NCI-H748 (cell line): ENCODE measurements at regions not wholly inside any gene's neighbourhood (a gene's known extent, or its start where the extent isn't known, plus 50 kb on each side); places are given as distances from the start of the nearest gene placed in this dataset.
A peak's percentile ranks its signal among the peaks of the same experiment; 100 is the strongest.

Experiments
- DNase-seq: peaks from one replicate; lab custom pipeline; 2025; ENCODE audit not compliant: unreplicated experiment; lab: John Stamatoyannopoulos, UW

- no peak for DNase-seq
These were observed 84.1 kb upstream of the LINGO1 start for GRCh38 chr15:77716632-77717332.

GRCh38 chr15:77715860-77716259 lies 83.1 kb upstream of the LINGO1 start:
- DNase-seq: no peak

- no peak for DNase-seq
These were observed 82.3 kb upstream of the LINGO1 start for GRCh38 chr15:77715051-77715450.

DNA sequence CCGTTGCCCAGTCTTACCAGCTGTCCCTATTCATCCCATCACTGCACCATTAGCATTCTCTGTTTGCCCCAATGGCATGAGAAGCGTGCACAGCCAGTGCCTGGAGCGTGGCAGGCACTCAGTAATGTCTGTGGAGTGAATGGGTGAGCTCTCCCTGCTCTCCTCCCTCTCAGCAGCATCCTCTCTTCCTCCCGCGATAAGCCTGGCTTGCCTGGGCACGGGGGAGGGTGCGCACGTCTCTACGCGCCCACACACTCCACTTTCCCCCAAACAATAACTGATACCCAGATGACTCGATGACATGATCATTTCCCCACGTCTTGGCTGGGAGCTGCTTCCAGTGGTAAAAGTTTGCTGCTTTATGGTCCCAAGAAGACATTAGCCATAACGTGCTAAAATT lies 81.8 kb upstream of the LINGO1 start:
- no peak for DNase-seq

GRCh38 chr15:77714023-77714422 lies 81.3 kb upstream of the LINGO1 start:
- no peak for DNase-seq

GRCh38 chr15:77713281-77713680 lies 80.6 kb upstream of the LINGO1 start:
- no peak for DNase-seq

GRCh38 chr15:77712438-77712837 lies 79.7 kb upstream of the LINGO1 start:
- DNase-seq: no peak

DNA sequence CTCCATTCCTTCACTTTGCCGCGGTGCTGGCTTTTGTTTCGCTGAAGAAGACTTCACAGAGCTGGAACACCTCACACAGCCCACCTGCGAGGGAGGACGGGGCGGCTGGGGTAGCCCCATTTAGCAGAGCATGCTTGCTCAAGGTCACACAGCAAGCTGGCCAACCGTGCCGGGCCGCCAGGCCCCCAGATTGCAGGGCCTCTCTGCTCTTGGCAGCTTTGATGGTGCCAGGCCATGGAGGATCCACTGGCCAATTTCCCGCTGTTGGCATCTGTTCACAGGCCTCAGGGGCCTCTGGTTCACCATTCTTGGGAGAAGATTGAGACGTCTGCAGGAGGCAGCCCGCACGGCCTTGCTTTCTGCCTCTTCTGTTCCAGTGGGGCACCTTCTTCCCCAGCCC lies 77.9 kb upstream of the LINGO1 start:
- no peak for DNase-seq

GRCh38 chr15:77710206-77710605 lies 77.5 kb upstream of the LINGO1 start:
- peak; percentile 23 for DNase-seq

GRCh38 chr15:77709135-77709886 lies 76.6 kb upstream of the LINGO1 start:
- DNase-seq: no peak

GRCh38 chr15:77706482-77707244 lies 74.0 kb upstream of the LINGO1 start:
- no peak for DNase-seq

- DNase-seq: no peak
These were observed 69.7 kb upstream of the LINGO1 start for GRCh38 chr15:77702211-77702957.

DNA sequence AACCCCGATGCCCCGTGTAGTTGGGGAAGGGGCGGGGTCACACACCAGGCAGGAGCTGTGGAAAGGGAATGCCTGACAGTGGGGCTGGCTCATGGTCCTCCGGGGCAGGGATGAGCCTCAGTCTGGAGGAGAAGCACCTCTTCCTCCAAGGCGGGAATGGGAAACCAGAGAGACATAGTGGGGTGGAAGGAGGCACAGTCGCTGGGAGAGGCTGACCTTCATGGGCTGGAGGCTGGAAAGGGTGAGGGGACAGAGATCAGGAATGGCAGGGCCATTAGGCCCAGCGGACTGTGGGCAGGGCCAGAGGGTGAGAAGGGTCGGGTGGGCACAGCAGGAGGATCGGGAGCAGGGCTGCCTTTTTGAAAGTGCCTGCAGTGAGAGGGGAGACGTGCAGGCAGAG lies 65.8 kb upstream of the LINGO1 start:
- no peak for DNase-seq

GRCh38 chr15:77697893-77698292 lies 65.2 kb upstream of the LINGO1 start:
- DNase-seq: no peak

- DNase-seq: no peak
These were observed 64.2 kb upstream of the LINGO1 start for GRCh38 chr15:77696871-77697270.

DNA sequence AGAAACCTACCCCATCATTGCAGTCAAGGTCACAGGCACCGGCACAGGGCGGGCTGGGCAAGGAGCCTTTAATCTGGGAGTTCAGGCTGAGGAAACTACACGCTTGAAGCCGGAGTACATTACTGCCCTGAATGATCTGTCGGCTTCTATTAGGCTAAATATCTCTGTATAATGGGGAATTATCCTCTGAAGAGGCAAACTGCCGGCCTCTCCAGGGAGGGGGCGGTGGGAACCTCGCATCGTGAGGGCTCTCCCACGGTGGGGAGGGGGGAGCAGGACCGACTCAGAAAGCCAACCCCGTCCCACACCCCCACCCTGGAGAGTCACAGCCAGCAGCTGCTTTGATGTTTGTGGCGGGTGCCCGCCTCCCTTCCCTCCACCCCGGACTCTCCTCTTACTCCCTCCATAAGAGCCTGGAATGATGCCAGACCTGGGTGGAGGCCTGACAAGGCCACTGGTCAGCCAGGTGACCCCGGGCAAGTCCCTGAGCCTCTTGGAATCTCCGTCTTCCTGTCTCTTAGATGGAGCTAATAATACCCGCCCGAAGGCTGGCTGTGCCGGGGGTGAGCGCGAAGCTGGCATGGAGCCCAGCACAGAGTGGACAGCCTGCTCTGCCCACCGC lies 63.4 kb upstream of the LINGO1 start:
- peak; percentile 33 for DNase-seq

DNA sequence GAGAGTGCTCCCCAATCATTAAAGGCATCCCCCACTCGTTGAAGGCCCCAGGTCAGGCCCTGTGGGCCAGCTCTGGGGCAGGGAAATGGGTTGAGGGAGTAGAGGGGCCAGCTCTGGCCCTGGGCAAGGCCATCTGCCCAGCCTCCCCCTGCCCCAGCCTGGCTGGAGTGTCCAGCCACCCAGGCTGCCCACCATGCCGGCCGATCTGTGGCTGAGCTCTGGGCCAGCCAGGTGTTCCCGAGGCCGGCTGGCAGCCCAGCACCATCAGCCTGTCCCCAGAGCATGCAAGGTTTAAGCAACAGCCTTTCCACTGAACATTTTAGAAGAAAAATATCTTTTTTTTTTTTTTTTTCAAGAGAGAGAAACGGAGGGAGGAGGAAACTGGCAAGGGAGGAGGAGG lies 62.8 kb upstream of the LINGO1 start:
- no peak for DNase-seq

- DNase-seq: no peak
These were observed 60.9 kb upstream of the LINGO1 start for GRCh38 chr15:77693576-77693975.

GRCh38 chr15:77692614-77693013 lies 59.9 kb upstream of the LINGO1 start:
- DNase-seq: no peak

- no peak for DNase-seq
These were observed 58.9 kb upstream of the LINGO1 start for GRCh38 chr15:77691607-77692006.

GRCh38 chr15:77689821-77690220 lies 57.1 kb upstream of the LINGO1 start:
- DNase-seq: no peak
